ENCODE measurements at regions not wholly inside any gene's neighbourhood (a gene's known extent, or its start where the extent isn't known, plus 50 kb on each side); places are given as distances from the start of the nearest gene placed in this dataset.

- TF ChIP-seq EZH2phosphoT487 (IDR thresholded peaks at IDR 0.05; ENCODE audit: insufficient read depth, low read depth) = no peak
- TF ChIP-seq EZH2 (IDR thresholded peaks at IDR 0.05; ENCODE audit: insufficient read depth, poor library complexity, severe bottlenecking) = no peak
Observed at GRCh38 chr6:156662025-156662445, 115.1 kb upstream of the ARID1B start.

All from GM23248 (cell line).